PC-9 (cell line): ENCODE measurements at regions not wholly inside any gene's neighbourhood (a gene's known extent, or its start where the extent isn't known, plus 50 kb on each side); places are given as distances from the start of the nearest gene placed in this dataset.

ENCODE experiments used
- BruUV-seq: library from RNA; stranded (reverse); fragments of 400-500 nt; replicated peaks from 2 replicates; lab custom pipeline; 2021; lab: Mats Ljungman, UMichigan
- CTCF ChIA-PET: fragments of 300-600 bp; sonication (Branson Sonifier 250); formaldehyde crosslinking; loops from one replicate; lab custom pipeline; 2022; ENCODE audit warnings: antibody characterized with exemption; lab: Charles Lee
- POLR2A ChIA-PET: fragments of 300-600 bp; sonication (Branson Sonifier 250); formaldehyde crosslinking; loops from one replicate; lab custom pipeline; 2022; ENCODE audit warnings: antibody characterized with exemption; ENCODE audit not compliant: unreplicated experiment; lab: Charles Lee
- DNase-seq, 2 experiments: peaks; one replicate each; pipeline versions ENCODE4 v3.0.0 to v3.0.0-alpha.2; 2015 to 2022; ENCODE audit warnings: mixed read lengths in 1 of 2
- H2AFZ ChIP-seq: fragments of 200-600 bp; sonication (generic); 2 replicates; pipeline ENCODE4 v1.8.1; 2017; ENCODE audit warnings: antibody characterized with exemption
- H3F3A ChIP-seq: fragments of 200-600 bp; sonication (generic); 2 replicates; pipeline ENCODE4 v1.8.1; 2017; ENCODE audit warnings: antibody characterized with exemption, mild to moderate bottlenecking, low read depth; ENCODE audit not compliant: insufficient read depth
- H3K27ac ChIP-seq: fragments of 200-600 bp; sonication (generic); 2 replicates; pipeline ENCODE4 v1.6.1; 2016; ENCODE audit warnings: mixed run types
- H3K27me3 ChIP-seq: fragments of 200-600 bp; sonication (generic); 2 replicates; pipeline ENCODE4 v1.6.1; 2016; ENCODE audit warnings: low read depth, mixed run types; ENCODE audit not compliant: insufficient read depth
- H3K36me3 ChIP-seq: fragments of 200-600 bp; sonication (generic); 2 replicates; pipeline ENCODE4 v1.6.1; 2016; ENCODE audit warnings: low read depth, mixed run types
- H3K4me1 ChIP-seq: fragments of 200-600 bp; sonication (generic); replicated peaks from 2 replicates; pipeline ENCODE4 v1.6.1; 2016; ENCODE audit warnings: mixed run types; ENCODE audit not compliant: insufficient read depth
- H3K4me2 ChIP-seq: fragments of 200-600 bp; sonication (generic); 2 replicates; pipeline ENCODE4 v1.6.1; 2017; ENCODE audit warnings: mixed run types
- H3K4me3 ChIP-seq: fragments of 200-600 bp; sonication (generic); 2 replicates; pipeline ENCODE4 v1.6.1; 2016; ENCODE audit warnings: mixed run types
- H3K79me2 ChIP-seq: fragments of 200-600 bp; sonication (generic); 2 replicates; pipeline ENCODE4 v1.6.1; 2017; ENCODE audit warnings: low read depth, mixed run types
- H3K9me2 ChIP-seq: fragments of 200-600 bp; sonication (generic); 2 replicates; pipeline ENCODE4 v1.8.1; 2017; ENCODE audit warnings: mild to moderate bottlenecking; ENCODE audit not compliant: insufficient read depth
- H3K9me3 ChIP-seq: fragments of 200-600 bp; sonication (generic); 2 replicates; pipeline ENCODE4 v1.8.1; 2016; ENCODE audit warnings: low read depth; ENCODE audit not compliant: insufficient read depth
- H4K20me1 ChIP-seq: fragments of 200-600 bp; sonication (generic); 2 replicates; pipeline ENCODE4 v1.8.1; 2017; ENCODE audit not compliant: insufficient read depth
- EZH2 ChIP-seq: fragments of 200-600 bp; sonication (generic); IDR thresholded peaks from 2 replicates; pipeline ENCODE4 v1.8.0; 2017; ENCODE audit warnings: antibody characterized with exemption, low read depth
- intact Hi-C: fragments of 100-400 bp; cut with micrococcal nuclease; formaldehyde crosslinking; loops from one replicate; pipeline ENCODE4 v1.10.0; 2022; ENCODE audit not compliant: unreplicated experiment
- TF ChIP-seq, protein P1 (sequence below): fragments of 200-600 bp; sonication (generic); conservative IDR thresholded peaks from 2 replicates; pipeline ENCODE4 v1.6.1; 2017; ENCODE audit warnings: mixed run types, antibody characterized with exemption, mild to moderate bottlenecking, moderate library complexity

DNA sequence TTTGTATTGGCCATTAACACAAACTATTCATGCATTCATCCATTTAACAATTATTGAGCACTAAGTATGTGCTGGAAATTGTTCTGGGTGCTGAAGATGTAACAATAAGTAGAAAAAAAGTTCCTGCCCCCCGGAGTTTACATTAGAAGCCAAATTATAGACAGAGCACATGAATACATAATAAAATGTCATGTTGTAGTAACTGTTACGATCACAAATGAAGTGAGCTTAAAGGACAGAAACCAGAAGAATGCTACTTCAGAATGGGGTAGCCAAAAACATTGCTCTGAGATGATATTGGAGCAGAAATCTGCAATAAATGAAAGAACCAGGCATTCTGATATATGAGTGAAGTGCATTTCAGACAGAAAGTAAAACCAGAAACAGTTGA lies 256.0 kb upstream of the SETBP1 start:
- Histone ChIP-seq H4K20me1 (no peaks in the 10 kb centered on the region), H3K27me3 (no peaks in the 10 kb centered on the region), H3K36me3 (no peaks in the 10 kb centered on the region), H3K4me3 (no peak overlapping the region), H2AFZ (no peak overlapping the region), H3K79me2 (no peaks in the 10 kb centered on the region), H3K9me2 (no peaks in the 10 kb centered on the region; the same call in 1 of the 2 replicates), H3K27ac (no peak overlapping the region), H3K4me2 (no peak overlapping the region), H3K9me3 (no peaks in the 10 kb centered on the region), H3F3A (no peaks in the 10 kb centered on the region), H3K4me1 (no peaks in the 10 kb centered on the region)
- no TSS peak for BruUV-seq
- POLR2A ChIA-PET, result no interaction called here
- no peak for DNase-seq
- no peak for TF ChIP-seq EZH2
- TF ChIP-seq, protein P1, sequence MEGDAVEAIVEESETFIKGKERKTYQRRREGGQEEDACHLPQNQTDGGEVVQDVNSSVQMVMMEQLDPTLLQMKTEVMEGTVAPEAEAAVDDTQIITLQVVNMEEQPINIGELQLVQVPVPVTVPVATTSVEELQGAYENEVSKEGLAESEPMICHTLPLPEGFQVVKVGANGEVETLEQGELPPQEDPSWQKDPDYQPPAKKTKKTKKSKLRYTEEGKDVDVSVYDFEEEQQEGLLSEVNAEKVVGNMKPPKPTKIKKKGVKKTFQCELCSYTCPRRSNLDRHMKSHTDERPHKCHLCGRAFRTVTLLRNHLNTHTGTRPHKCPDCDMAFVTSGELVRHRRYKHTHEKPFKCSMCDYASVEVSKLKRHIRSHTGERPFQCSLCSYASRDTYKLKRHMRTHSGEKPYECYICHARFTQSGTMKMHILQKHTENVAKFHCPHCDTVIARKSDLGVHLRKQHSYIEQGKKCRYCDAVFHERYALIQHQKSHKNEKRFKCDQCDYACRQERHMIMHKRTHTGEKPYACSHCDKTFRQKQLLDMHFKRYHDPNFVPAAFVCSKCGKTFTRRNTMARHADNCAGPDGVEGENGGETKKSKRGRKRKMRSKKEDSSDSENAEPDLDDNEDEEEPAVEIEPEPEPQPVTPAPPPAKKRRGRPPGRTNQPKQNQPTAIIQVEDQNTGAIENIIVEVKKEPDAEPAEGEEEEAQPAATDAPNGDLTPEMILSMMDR, result no peak
- intact Hi-C loops, result no loop called here
- CTCF ChIA-PET, result no interaction called here

DNA sequence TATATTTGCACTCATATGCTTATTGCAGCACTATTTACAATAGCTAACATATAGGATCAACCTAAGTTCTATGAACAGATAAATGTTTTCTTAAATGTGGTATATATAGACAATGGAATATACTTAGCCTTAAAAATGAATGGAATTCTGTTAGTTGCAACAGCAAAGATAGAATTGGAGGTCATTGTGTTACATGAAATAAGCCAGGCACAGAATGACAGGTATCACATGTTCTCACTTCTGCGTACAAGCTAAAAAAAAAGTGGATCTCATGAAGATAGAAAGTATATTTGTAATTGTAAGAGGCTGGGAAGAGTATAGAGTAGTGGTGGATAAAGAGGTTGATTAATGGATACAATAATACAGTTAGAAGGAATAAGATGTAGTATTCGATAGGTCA lies 255.5 kb upstream of the SETBP1 start:
- H3K79me2 ChIP-seq, result no peaks in the 10 kb centered on the region
- no peaks in the 10 kb centered on the region for H3F3A ChIP-seq
- H2AFZ ChIP-seq, result no peak overlapping the region
- ChIA-PET CTCF (no interaction called here), POLR2A (interaction anchor here (0.7 kb wide), 1 partner anchor 356 kb away, joined by 4 read pairs; no protein-coding TSS in a partner anchor)
- H3K4me2 ChIP-seq, result no peak overlapping the region
- H3K9me3 ChIP-seq, result no peaks in the 10 kb centered on the region
- no peaks in the 10 kb centered on the region for H3K4me1 ChIP-seq
- H4K20me1 ChIP-seq, result no peaks in the 10 kb centered on the region
- H3K36me3 ChIP-seq, result no peaks in the 10 kb centered on the region
- H3K9me2 ChIP-seq, result no peaks in the 10 kb centered on the region; the same call in 1 of the 2 replicates
- no peak overlapping the region for H3K27ac ChIP-seq
- TF ChIP-seq, protein P1, result no peak
- TF ChIP-seq EZH2, result no peak
- no peaks in the 10 kb centered on the region for H3K27me3 ChIP-seq
- H3K4me3 ChIP-seq, result no peak overlapping the region
- BruUV-seq, result no TSS peak
- no peak for DNase-seq
- intact Hi-C loops, result no loop called here

DNA sequence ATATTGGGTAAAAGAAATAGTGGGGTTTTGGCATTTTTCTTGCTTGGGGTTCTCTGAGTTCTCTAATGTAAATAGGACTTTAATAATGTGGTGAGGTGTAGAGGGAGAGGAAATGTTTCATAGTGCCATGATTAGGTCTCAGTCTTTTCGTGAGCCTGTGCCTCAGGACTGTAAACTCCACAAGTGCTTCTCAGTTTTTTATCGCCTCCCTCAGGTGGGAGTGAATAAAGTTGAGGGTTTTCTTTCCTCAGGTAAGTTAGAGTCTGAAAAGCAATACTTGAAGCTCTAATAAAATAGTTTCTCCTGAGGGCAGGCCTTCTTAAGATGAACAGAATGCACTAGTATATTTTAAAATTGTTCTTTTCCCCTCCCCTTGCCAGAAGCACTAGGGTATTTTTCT lies 243.1 kb upstream of the SETBP1 start:
- Histone ChIP-seq H3K9me3 (no peaks in the 10 kb centered on the region), H3K27me3 (no peaks in the 10 kb centered on the region)

More for the DNA sequence above, 243.1 kb upstream of the SETBP1 start:
- BruUV-seq, result no TSS peak
- Histone ChIP-seq H3K4me3 (no peak overlapping the region), H3K9me2 (no peaks in the 10 kb centered on the region), H3F3A (no peaks in the 10 kb centered on the region), H3K4me2 (no peak overlapping the region), H3K4me1 (no peaks in the 10 kb centered on the region), H4K20me1 (no peaks in the 10 kb centered on the region), H3K36me3 (no peaks in the 10 kb centered on the region), H2AFZ (no peak overlapping the region), H3K27ac (no peak overlapping the region), H3K79me2 (no peaks in the 10 kb centered on the region)
- TF ChIP-seq EZH2, result no peak
- TF ChIP-seq, protein P1, result no peak
- CTCF ChIA-PET, result no interaction called here
- intact Hi-C loops, result no loop called here
- POLR2A ChIA-PET, result no interaction called here
- DNase-seq, result no peak
